GM21526 (cell line): ENCODE measurements at regions not wholly inside any gene's neighbourhood (a gene's known extent, or its start where the extent isn't known, plus 50 kb on each side); places are given as distances from the start of the nearest gene placed in this dataset.

Experiments
- ATAC-seq: cut with Tn5 transposase; IDR thresholded peaks from one replicate; pipeline ENCODE4 v1.9.1; 2021; ENCODE audit warnings: moderate library complexity; ENCODE audit not compliant: unreplicated experiment, low FRiP score

DNA sequence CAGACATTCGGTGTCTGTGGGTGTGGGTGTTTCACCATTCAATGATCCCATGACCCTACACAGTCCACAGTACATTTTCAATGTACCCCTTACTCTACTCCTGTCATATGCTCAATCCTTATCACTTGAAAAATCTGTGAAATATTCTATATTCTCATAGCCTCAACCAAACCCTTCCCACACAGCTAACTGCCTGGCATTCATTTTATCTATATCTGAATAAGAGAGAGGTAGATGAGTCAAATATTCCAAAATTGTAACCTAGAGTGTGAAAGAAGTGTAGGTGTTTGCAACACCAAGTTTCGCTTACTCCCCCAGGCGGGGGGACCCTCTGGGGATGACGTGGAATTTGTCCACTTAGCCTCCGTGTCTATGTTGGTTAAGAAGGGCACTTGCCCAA, 354.8 kb downstream of the ETS1 start:
- ATAC-seq, result no peak

DNA sequence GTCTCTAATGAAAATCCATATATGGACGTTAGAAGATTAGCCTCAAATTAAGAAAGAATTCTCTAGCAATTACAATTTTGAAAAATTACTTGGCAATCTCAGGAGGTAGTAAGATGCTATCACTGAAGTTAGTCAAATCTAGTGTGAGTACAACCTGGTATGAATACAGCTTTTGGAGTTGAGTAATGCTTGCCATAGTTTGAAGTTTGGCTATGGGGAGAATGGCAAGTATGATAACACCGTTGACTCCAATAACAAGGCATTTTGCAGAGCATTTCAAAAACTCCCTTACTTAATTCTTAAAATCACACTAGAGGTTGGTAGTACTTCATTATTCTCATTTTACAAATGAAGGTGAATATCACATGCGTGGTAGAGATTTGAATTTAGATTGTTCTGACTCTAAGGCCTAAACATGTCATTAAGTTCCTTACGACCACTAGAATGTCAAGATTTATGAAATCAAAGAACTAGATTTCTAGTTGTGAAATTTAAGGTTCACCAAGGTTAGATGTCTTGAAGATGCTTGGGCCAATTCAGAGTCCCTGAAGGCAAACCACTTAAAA, 355.4 kb downstream of the ETS1 start:
- ATAC-seq, result no peak

DNA sequence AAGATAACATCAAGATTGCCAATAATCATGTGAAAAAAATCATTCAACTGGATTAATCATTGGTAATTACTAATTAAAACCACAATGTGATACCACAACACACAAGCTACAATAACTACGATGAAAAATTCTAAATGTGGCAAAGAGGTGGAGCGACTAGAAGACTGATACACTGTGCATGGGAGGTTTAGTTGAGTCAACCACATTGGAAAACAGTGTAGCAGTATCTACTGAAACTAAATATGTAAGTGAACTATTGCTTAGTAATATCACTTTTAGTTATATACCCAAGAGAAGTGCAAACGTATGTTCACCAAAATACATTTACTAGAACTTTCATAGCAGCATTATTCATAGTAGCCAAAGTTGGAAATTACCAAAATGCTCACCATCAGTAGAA, 359.9 kb downstream of the ETS1 start:
- no peak for ATAC-seq

DNA sequence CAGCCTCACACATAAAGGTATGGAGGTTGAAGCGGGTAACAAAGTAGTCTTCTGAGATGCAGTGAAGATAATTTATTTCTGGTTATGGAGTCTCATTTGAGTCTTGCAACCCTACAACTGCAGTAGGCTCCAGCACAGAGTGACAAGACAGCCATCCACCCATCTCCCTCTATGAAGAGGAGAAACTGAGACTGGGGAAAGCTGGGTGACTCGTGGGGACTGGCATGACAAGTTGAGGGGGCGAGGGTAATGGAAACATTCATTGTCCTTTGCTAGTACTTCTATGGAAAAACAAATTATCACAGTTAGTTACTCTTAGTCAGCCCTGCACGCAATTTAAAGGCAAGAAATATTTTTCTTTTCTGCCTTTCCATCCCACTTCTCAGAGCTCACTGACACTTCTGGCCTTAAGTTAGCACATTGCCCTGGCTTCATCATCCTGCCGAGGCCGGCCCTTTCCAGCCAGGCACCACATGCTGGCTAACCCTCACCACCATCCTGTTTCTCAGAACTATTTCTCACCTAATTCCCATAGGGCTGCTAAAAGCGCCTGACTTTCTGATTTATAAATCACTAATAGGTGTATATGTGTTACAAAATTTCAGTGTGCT, 361.1 kb downstream of the ETS1 start:
- no peak for ATAC-seq

DNA sequence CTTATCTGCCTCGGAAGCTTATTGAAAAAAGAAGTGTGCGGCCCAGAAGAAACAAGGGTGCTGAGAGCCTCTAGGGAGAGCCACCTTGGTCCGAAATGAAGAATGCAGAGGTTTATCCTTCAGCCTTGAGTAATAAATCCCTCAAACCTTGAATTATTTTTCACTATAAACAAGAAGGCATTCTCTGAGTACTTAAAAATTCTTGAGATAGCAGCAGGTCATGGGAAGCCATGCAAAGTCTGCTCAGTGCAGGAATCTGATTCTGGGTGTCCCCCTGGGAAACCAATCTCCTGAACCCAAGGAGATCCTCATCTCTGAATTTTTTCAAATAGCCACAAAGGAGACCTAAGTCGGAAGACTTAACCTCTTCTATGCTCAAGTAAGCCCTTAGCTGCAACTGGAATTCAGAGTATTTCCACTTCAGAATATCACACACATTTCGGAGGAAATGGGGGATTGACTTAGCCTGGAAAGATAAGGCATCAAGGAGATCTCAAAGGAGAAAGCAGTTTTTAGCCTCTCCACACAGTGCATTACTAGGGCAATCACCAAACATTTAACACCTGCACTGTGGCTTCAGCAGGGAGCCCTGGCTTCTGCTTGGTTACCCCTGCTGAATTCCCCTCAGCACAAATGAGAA, 365.0 kb downstream of the ETS1 start:
- ATAC-seq, result no peak

DNA sequence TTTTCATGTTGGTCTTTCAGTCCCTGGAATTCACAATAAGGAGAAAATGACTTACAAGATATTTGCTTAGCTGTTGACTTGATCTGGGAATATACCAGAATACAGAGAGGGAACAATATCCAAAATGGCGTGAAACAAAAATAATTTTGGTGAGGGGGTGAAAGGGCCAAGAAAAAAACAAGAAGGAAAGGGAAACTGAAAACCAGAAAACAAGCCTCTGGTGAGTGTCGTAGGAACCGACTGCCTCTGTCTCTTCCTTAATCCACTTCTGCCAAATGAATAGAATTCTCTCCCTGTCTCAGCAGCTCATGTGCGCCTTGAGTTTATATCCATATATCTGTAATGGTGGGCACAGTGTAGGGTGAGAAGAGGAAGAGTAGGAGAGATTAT, 367.6 kb downstream of the ETS1 start:
- no peak for ATAC-seq

DNA sequence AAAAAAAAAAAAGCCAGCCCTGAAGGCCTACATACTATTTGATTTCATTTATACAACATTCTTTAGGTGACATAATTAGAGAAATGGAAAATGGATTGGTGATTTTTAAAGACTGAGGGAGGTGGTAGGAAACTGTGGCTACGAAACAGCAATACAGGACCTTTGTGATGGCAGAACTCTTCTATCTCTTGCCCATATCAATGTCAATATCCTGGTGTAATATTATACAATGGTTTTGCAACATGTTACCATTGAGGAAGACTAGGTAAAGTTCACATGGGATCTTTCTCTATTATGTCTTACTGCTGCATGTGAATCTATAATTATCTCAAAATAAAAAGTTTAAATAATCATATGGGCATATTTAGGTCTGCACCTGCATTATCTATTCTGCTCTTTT, 371.2 kb downstream of the ETS1 start:
- no peak for ATAC-seq

DNA sequence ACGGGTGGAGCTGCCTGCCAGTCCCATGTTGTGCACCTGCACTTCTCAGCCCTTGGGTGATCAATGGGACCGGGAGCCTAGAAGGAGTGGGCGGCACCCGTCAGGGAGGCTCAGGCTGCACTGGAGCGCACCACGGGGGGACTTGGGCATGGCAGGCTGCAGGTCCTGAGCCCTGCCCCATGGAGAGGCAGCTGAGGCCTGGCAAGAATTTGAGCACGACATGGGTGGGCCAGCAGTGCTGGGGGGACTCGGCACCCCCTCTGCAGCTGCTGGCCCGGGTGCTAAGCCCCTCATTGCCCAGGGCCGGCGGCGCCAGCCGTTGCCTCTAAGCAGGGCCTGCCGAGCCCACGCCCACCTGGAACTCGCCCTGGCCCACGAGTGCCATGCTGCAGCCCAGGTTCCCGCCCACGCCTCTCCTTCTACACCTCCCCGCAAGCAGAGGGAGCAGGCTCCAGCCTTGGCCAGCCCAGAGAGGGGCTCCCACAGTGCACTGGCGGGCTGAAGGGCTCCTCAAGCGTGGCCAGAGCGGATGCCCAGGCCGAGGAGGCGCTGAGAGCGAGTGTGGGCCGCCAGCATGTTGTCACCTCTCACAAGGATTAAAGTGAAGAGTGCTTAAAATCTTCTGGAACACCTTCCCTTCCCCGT, 372.0 kb downstream of the ETS1 start:
- ATAC-seq, result no peak

DNA sequence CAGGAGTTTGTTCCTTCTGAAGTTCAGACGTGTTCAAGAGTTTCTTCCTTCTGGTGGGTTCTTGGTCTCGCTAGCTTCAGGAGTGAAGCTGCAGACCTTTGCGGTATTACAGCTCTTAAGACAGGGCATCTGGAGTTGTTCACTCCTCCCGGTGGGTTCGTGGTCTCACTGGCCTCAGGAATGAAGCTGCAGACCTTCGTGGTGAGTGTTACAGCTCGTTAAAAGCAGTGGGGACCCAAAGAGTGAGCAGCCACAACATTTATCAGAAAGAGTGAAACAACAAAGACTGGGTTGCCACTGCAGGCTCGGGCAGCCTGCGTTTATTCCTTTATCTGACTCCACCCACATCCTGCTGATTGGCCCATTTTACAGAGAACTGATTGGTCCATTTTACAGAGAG, 373.1 kb downstream of the ETS1 start:
- ATAC-seq, result no peak

DNA sequence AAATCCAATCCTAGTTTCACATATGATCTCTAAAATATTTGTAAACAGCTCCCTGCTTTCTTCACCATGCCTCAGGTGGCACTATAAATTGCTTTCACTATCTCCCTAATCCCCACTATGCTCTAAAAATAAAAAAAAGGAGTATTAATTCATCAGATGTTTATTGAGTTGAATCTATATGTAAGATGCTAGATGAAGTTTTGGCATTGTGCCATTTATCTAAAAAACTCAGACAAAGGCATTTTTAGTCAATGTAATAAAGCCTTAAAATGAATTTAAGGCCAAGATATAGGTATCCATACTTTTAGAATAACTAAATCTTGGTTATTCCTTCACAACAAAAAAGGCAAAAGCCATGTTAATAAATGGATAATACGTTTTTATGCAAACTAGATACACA, 373.9 kb downstream of the ETS1 start:
- ATAC-seq, result no peak

DNA sequence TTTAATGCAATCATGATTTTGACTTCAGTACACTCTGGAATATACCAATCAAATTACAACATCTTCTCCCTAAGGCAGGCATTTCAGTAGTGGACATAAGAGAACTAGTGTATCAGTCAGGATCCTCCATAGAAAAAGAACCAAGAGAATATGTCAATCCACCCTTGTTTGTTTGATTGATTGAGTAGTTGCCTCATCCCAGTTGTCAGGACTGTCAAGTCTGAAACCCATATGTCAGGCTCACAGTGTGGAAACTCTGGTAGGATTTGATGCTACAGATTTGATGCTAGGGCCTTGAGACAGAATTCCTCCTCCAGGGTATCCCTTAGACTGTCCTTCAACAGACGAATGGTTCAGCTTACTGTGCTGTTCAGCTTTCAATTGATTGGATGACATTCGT, 375.0 kb downstream of the ETS1 start:
- ATAC-seq, result no peak

DNA sequence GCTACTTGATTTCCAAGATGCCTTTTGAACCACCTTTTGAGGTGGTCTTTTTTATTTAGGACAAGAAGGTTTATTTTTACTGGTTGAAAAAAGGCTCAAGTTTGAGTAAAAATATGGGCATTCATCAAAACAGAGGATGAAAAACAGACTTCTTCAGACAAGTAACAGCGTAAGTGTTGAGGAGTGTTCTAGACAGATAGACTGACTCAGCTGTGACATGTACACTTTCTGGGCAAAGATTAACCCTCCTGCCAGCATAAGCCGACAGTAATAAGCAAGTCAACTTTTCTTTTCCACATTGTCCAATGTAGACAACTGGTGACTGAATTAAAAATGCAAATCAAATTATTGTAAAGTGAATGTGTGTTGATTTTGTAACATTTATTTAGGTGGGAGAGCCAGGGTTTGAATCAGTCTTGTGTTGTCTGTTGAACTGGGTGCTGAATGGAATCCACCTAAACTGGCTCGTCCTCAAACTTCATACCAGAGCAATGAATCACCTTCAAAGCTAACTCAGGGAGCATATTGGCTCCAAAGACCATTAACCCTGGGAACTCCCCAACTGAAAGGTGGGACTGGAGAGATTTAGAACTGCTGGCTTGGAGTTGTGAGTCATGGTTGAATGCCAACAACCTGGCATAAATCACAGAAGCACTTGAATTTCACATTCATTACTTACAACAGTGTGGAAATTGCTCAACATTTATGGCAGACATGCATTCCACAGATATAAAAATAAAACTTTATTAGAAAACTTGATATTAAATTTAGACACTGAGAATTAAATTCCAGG, 377.0 kb downstream of the ETS1 start:
- no peak for ATAC-seq

DNA sequence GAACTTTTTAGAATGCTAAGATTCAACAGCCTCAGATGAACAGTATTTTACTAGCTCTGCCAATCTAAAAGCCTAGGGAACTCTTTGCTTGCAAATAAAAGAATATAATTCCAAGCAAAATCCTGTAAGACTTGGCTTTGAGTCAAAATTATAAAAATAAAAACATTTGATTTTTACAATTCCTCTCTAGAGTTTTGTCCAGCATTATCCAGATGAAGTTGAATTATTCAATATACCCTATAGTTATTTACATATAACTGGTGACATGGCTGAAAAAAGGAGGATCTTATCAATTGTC, 378.3 kb downstream of the ETS1 start:
- ATAC-seq, result no peak

DNA sequence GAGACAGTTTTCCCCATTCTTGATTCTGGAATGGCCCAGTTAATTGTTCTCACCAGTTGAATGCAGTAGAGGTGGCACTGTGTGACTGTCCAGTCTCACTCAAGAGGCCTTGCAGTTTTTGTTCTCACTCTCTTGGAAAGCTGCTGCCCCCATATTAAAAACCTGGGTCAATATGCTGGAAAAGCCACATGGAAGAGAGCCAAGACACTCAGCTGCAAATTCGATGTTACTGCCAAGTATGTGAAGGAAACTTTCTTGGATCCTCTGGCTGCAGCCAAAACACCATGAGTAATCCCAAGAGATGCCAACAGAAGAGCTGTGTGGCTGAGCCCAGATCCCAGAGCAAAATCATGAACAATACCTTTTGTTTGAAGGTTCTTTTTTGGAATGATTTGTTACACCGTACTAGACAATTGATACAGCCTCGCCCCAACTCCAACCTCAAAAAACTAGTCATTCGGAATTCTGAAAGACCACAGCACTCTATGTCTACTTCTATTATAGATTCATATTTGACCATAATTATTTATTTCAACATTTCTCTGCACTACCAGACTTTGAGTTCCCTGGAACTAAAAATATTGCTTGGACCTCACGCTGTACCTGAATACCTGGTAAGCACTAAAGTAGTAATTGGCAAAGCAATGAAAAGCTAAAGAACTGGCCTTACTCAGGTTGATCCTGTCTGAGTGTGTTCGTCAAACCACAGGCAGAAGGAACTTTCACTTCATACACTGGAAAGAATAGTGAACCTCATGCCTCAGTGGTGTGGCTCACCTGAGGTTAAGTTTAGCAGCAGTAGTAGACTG, 378.8 kb downstream of the ETS1 start:
- no peak for ATAC-seq

DNA sequence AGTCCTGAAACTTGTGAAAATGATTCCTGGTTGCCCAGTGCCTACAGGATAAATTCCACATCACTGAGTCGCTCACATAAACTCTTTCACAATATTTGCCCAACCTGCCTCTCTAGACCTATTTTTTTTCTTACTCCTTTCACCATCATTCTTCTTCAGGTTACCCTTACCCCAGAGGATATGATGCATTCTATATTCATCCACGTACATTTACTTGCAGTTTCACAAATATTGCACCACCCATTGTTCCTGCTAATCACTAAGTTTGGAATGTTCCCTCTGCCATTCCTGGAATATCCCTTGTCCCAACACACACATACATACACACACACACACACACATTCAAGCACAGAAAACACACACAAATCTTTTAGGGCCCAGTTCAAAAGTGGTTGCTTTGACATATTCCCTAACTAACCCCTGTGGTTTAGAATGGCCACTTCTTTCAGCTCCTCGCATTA, 379.5 kb downstream of the ETS1 start:
- no peak for ATAC-seq

DNA sequence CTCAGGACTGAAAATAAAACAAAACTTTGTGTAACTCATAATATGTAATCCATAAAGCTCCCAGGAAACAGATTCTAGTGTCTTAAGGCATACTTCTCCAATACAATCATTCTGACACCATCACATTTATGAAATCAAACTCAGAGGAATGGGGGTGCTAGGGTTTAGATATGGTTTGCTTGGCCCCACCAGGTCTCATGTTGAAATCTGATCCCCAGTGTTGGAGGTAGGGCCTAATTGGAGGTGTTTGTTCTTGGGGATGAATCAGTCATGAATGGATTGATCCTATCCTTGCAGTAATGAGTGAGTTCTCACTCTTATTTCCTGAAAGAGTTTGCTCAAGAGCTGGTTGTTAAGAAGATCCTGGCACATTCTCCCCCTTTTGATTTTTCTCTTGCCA, 380.9 kb downstream of the ETS1 start:
- no peak for ATAC-seq

DNA sequence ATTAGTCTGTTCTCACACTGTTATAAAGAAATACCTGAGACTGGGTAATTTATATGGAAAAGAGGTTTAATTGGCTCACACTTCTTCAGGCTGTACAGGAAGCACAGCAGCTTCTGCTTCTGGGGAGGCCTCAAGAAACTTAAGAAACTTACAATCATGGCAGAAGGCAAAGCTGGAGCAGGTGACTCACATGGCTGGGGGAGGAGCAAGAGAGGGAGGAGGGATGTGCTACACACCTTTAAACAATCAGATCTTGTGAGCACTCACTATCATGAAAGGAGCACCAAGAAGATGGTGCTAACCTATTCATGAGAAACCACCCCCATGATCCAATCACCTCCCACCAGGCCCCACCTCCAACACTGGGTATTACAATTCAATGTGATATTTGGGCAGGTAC, 381.6 kb downstream of the ETS1 start:
- ATAC-seq, result no peak

DNA sequence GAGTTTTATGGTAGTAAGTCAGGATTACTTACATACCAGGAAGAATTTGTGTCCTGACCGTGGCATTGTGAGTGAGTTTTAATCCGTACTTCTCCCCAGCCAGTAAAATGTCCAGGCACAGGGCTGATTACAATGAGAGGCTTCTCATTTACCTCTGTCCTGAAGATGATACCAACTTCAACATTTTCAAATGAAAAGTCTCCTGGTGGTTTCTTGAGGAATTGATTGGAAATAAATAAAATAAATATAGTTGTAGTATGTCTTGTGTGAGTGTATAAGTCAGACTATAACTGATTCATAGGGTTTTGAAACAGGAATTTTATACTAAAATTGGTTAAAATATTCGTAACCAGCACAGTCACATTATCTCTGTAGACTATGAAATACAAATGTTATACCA, 382.5 kb downstream of the ETS1 start:
- ATAC-seq, result no peak

DNA sequence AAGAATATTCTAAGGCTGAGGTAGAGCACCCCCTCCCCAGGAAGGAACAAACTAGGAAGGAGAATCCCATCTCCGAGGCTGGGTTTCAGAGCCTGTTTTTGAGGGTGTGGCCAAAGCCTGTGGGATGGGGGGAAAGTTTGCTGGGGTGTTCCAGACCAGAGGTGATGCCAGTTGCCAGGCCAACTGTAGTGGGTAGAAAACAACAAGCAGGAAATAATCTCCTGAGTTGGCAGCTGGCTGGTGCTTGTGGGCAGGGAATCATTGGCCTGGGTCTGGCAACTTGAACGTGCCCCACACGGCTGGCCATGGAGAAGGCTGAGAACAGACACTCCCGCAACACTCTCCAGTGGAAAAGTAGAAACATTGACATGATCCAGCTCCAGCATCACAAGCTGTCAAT, 385.6 kb downstream of the ETS1 start:
- no peak for ATAC-seq

DNA sequence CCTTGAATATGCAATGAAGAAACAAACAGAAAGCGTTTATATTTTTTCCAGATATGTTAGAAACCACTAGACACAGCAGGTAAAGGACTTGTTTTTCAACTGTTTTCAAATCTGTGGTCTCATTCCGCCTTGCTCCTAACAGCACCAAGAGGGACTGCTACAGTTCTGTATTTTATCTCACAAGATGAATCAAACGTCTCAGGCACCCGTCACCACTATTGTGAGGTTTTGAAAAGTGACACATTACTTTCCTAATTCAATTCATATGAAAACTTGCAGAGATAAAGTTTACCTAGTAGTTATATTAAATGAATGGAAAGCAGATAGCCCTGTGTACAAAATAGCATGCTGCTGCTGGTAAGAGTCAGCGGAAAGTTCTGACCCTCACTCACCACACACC, 386.3 kb downstream of the ETS1 start:
- ATAC-seq, result no peak

DNA sequence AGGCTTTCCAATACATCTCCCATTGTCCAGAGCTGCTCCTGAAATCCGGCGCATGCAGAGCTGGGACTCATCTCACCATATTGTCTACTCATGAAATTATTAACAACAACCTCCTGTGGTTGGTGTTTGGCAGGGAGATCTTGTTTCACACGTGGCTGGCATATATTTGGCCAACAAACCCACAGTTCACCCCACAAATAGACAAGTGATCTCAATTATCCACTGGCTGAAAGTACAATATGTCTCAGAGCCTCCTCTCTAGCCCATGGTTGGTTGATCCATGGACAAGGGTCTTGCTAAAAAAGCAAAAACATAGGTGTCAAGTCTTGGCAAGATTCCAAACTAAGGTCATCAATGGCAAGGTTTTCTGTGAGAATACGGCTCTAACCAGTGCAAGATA, 386.9 kb downstream of the ETS1 start:
- ATAC-seq, result no peak
